ENCODE measurements at regions not wholly inside any gene's neighbourhood (a gene's known extent, or its start where the extent isn't known, plus 50 kb on each side); places are given as distances from the start of the nearest gene placed in this dataset.

DNA sequence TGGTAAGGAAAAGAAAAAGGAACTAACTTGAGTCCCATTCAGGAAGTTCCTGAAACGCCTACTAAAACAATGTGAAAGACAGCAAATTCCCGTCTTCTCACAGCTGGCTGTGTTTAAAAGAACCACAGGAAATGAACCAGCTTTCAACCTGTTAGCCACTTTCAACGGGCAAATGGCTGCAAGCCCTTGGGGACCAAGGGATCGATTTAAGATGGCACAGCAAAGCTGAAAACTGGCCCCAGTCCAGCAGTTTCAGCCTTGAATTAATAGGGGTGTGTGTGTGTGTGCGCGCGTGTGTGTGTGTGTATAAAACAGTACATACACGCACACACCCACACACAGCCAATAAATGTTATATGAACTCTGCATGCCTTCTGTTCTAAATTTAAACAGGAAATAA is 168.7 kb upstream of the TMCO5A start:
- 54% methylated on average over 8 of the region's 8 CpGs for WGBS (ENCODE audit: missing lambda C conversion rate)
- FAIRE-seq (no peak), DNase-seq (ENCODE audit: low read depth in 1 of 2, low spot score in 1 of 2) (no peak), ATAC-seq (no peak)
- H3K9me3 ChIP-seq = no peaks in the 10 kb centered on the region
- H3K4me3 ChIP-seq = no peak overlapping the region
- CTCF ChIA-PET = interaction anchor here (1.9 kb wide), 1 partner anchor 127 kb away, joined by 6 read pairs; no protein-coding TSS in a partner anchor
- TF ChIP-seq, protein P1, sequence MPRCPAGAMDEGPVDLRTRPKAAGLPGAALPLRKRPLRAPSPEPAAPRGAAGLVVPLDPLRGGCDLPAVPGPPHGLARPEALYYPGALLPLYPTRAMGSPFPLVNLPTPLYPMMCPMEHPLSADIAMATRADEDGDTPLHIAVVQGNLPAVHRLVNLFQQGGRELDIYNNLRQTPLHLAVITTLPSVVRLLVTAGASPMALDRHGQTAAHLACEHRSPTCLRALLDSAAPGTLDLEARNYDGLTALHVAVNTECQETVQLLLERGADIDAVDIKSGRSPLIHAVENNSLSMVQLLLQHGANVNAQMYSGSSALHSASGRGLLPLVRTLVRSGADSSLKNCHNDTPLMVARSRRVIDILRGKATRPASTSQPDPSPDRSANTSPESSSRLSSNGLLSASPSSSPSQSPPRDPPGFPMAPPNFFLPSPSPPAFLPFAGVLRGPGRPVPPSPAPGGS (IDR thresholded peaks at IDR 0.05) = no peak
- TF ChIP-seq CHD2 (IDR thresholded peaks at IDR 0.05; ENCODE audit: low read length, partially characterized antibody) = no peak
- TF ChIP-seq SREBF2 (IDR thresholded peaks at IDR 0.05) = no peak
- TF ChIP-seq BHLHE40 (IDR thresholded peaks at IDR 0.05; ENCODE audit: low read depth, low read length) = no peak
- TF ChIP-seq, protein P2, sequence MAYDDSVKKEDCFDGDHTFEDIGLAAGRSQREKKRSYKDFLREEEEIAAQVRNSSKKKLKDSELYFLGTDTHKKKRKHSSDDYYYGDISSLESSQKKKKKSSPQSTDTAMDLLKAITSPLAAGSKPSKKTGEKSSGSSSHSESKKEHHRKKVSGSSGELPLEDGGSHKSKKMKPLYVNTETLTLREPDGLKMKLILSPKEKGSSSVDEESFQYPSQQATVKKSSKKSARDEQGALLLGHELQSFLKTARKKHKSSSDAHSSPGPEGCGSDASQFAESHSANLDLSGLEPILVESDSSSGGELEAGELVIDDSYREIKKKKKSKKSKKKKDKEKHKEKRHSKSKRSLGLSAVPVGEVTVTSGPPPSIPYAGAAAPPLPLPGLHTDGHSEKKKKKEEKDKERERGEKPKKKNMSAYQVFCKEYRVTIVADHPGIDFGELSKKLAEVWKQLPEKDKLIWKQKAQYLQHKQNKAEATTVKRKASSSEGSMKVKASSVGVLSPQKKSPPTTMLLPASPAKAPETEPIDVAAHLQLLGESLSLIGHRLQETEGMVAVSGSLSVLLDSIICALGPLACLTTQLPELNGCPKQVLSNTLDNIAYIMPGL (CRISPR knock-in tag; IDR thresholded peaks at IDR 0.05; ENCODE audit: borderline replicate concordance) = no peak
- TF ChIP-seq, protein P3, sequence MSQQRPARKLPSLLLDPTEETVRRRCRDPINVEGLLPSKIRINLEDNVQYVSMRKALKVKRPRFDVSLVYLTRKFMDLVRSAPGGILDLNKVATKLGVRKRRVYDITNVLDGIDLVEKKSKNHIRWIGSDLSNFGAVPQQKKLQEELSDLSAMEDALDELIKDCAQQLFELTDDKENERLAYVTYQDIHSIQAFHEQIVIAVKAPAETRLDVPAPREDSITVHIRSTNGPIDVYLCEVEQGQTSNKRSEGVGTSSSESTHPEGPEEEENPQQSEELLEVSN (IDR thresholded peaks at IDR 0.05; ENCODE audit: borderline replicate concordance, low read depth) = no peak
- no peak for TF ChIP-seq RCOR1 (IDR thresholded peaks at IDR 0.05; ENCODE audit: low read depth, low read length)
- POLR2A ChIA-PET = no interaction called here
- no peaks in the 10 kb centered on the region for H3K4me1 ChIP-seq
- H3K27ac ChIP-seq = no peak overlapping the region
- H3K4me2 ChIP-seq = no peak overlapping the region

DNA sequence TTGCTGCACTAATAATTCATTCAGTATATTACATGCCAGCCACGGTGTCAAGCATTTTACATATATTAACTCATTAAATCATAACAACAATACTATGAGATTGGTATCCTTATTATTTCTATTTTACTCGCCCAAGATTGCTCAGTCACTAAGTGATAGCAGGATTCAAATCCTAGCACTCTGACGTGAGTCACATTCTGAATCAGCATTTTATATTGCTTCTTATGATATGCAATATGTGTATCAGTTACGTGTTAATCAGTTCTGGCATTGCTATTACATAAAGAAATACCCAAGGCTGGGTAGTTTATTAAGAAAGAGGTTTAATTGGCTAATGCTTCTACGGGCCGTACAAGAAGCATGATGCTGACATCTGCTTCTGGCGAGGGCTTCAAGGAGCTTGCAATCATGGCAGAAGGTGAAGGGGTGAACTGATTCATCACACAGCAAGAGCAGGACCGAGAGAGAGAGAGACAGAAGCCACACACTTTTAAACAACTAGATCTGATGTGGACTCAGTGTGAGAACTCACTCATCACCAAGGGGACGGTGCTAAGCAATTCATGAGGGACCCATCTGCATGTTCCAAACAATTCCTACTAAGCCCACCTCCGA is 166.5 kb upstream of the TMCO5A start:
- TF ChIP-seq RARB (CRISPR knock-in tag; IDR thresholded peaks at IDR 0.05) (no peak), MYC (IDR thresholded peaks at IDR 0.05; ENCODE audit: borderline replicate concordance, low read length) (no peak), FOSB (CRISPR knock-in tag; IDR thresholded peaks at IDR 0.05) (no peak), ZNF302 (CRISPR knock-in tag; IDR thresholded peaks at IDR 0.05) (no peak), RFX5 (IDR thresholded peaks at IDR 0.05) (no peak), CBX8 (IDR thresholded peaks at IDR 0.05) (no peak), NR3C1 (IDR thresholded peaks at IDR 0.05) (no peak), JUN (IDR thresholded peaks at IDR 0.05) (no peak), POLR2A (IDR thresholded peaks at IDR 0.05; ENCODE audit: low read length) (no peak), GATA3 (IDR thresholded peaks at IDR 0.05; ENCODE audit: borderline replicate concordance) (no peak), CEBPB (IDR thresholded peaks at IDR 0.05) (no peak), CHD4 (IDR thresholded peaks at IDR 0.05; ENCODE audit: borderline replicate concordance) (no peak)
- TF ChIP-seq, protein P4, sequence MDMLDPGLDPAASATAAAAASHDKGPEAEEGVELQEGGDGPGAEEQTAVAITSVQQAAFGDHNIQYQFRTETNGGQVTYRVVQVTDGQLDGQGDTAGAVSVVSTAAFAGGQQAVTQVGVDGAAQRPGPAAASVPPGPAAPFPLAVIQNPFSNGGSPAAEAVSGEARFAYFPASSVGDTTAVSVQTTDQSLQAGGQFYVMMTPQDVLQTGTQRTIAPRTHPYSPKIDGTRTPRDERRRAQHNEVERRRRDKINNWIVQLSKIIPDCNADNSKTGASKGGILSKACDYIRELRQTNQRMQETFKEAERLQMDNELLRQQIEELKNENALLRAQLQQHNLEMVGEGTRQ (IDR thresholded peaks at IDR 0.05) = no peak
- TF ChIP-seq, protein P5, sequence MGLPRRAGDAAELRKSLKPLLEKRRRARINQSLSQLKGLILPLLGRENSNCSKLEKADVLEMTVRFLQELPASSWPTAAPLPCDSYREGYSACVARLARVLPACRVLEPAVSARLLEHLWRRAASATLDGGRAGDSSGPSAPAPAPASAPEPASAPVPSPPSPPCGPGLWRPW (IDR thresholded peaks at IDR 0.05) = no peak
- TF ChIP-seq, protein P6, sequence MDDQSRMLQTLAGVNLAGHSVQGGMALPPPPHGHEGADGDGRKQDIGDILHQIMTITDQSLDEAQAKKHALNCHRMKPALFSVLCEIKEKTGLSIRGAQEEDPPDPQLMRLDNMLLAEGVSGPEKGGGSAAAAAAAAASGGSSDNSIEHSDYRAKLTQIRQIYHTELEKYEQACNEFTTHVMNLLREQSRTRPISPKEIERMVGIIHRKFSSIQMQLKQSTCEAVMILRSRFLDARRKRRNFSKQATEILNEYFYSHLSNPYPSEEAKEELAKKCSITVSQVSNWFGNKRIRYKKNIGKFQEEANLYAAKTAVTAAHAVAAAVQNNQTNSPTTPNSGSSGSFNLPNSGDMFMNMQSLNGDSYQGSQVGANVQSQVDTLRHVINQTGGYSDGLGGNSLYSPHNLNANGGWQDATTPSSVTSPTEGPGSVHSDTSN (IDR thresholded peaks at IDR 0.05) = no peak
- TF ChIP-seq, protein P3 (IDR thresholded peaks at IDR 0.05; ENCODE audit: borderline replicate concordance, low read depth) = no peak
- ChIA-PET CTCF (no interaction called here), POLR2A (no interaction called here)
- 55% methylated on average over 10 of the region's 10 CpGs for WGBS (ENCODE audit: missing lambda C conversion rate)
- H3K4me3 ChIP-seq = no peak overlapping the region
- DNase-seq (ENCODE audit: low read depth in 1 of 2, low spot score in 1 of 2) = no peak
- no peaks in the 10 kb centered on the region for H3K9me3 ChIP-seq
- no peak overlapping the region for H3K27ac ChIP-seq
- no peak for FAIRE-seq
- no peak overlapping the region for H3K4me2 ChIP-seq
- no peak for ATAC-seq
- no peaks in the 10 kb centered on the region for H3K4me1 ChIP-seq

Data from A549 (cell line).